ENCODE measurements at regions not wholly inside any gene's neighbourhood (a gene's known extent, or its start where the extent isn't known, plus 50 kb on each side); places are given as distances from the start of the nearest gene placed in this dataset.

DNA sequence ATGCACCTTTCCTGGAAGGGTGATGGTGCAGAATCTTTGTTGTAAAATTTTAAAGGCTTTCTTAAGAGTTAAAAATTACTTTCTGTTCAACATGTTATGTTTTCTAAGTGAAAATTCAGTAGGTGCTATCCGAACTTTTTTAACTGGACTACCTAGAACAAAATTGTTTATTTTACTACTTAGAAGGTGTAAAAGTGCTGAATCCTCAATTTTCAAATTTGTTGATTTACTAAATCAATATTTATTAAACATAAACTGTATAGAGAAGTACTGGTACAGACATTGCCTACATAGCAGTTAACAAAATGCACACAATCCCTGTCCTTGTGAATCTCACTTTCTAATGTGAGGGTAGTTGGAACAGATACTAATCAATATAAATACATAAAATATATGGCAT is 277.5 kb downstream of the CTH start:
- no peaks in the 10 kb centered on the region for H3K27me3 ChIP-seq

DNA sequence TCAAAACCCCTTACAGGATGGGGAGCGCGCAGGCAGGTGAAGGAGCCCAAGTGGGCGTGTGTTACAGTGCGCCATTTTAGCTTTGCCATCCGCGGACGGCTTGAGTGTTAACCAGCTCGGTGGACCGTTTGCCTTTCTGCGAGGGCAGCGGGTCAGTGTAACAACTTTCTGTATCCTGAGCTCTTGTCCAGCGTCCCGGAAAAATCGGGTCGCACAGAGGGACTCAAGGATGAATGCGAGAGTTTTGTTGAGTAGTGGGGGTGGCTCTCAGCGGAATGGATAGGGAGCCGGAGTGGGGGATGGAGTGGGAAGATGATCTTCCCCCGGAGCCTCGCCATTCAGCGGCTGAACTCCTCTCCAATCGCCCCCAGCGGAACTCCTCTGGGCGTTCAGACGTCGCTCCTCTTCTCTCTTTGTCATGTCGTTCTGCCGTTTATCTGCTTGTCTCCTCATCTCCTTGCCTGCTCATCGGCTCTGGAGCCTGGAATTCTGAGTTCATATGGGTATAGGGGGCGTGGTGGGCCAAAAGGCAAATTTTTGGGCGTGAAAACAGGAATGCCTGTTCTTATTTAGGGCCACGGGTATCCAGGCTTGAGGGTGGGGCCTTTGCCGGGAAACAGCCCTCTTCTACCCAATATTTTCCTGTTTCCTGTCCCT is 295.4 kb downstream of the CTH start:
- Histone ChIP-seq H3K4me3 (no peak overlapping the region), H3K4me1 (no peaks in the 10 kb centered on the region), H3K9me3 (no peaks in the 10 kb centered on the region), H3K9ac (no peak overlapping the region), H3K36me3 (no peaks in the 10 kb centered on the region), H4K20me1 (no peaks in the 10 kb centered on the region), H3K27me3 (no peaks in the 10 kb centered on the region), H3K4me2 (no peak overlapping the region), H3K27ac (no peak overlapping the region)
- no peak for TF ChIP-seq Cebpa-rat (IDR thresholded peaks at IDR 0.05)

More for the DNA sequence above, 277.5 kb downstream of the CTH start:
- Histone ChIP-seq H3K4me2 (no peak overlapping the region), H3K36me3 (no peaks in the 10 kb centered on the region), H3K4me3 (no peak overlapping the region), H3K27ac (no peak overlapping the region), H3K4me1 (no peaks in the 10 kb centered on the region), H3K9me3 (no peaks in the 10 kb centered on the region), H4K20me1 (no peaks in the 10 kb centered on the region), H3K9ac (no peak overlapping the region)
- no peak for TF ChIP-seq Cebpa-rat (IDR thresholded peaks at IDR 0.05)

DNA sequence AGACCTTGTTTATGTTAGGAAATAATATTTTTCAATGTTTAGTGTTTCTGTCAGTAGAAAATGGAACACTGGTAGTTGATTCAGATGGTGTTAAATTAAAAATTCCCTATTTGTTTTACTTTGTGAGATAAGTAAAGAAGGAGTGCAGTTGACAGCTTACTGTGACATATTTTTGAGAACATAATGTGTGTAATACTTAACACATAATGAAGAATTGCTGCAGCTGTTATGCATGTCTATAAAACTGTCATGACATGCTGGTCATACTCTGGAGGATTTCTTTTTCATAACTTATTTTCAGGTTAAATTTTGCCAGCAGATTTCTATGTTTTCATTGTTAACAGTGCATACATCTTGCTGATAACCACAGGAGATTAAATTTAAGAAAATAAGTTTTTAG is 296.1 kb downstream of the CTH start:
- H3K27ac ChIP-seq = no peak overlapping the region
- no peaks in the 10 kb centered on the region for H3K4me1 ChIP-seq
- no peaks in the 10 kb centered on the region for H3K27me3 ChIP-seq
- TF ChIP-seq Cebpa-rat (IDR thresholded peaks at IDR 0.05) = no peak
- H3K9ac ChIP-seq = no peak overlapping the region
- H3K4me3 ChIP-seq = no peak overlapping the region
- no peaks in the 10 kb centered on the region for H4K20me1 ChIP-seq
- H3K36me3 ChIP-seq = no peaks in the 10 kb centered on the region
- no peak overlapping the region for H3K4me2 ChIP-seq
- no peaks in the 10 kb centered on the region for H3K9me3 ChIP-seq

DNA sequence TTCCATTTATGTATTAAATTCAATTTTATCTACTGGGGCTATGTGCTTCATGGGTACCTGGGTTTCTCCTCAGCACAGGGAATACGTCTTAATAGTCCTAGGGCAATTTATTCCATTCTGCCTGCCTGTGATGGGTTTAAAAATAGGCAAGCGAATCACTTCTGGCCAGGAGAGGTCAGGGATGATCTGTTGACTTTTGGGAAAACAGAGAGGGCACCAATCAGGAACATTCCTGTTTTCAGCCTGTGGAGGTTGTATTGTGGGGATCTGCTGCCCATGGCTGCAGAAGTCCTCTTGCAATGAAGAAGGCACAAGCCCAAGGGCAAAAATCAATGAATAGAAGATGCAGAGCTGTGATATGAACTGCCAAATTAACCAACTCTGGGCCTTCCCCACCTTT is 303.1 kb downstream of the CTH start:
- no peak overlapping the region for H3K9ac ChIP-seq

DNA sequence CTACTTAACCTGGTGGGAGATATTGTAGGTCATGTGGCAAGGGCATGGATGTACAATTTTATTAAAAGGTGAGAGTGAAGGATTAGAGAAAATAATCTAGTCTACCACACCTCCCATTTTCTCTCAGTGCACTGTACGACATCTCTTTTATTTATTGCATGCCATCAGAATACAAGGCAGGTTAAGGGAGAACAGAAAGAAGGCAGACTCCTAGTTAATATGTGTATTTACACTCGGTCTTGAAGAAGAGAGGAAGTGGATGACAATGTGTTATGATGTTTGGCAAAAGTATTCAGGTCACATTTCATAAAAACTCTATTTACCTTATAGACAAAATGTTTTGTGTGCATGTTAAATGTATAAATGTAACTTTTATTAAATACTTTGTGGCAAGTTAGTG is 306.1 kb downstream of the CTH start:
- H3K4me2 ChIP-seq = no peak overlapping the region
- H3K27me3 ChIP-seq = no peaks in the 10 kb centered on the region
- H3K4me3 ChIP-seq = no peak overlapping the region
- H3K36me3 ChIP-seq = no peaks in the 10 kb centered on the region
- H3K9ac ChIP-seq = no peak overlapping the region
- peaks cover 5% of the 10 kb centered on the region; the same call in 1 of the 2 replicates for H3K4me1 ChIP-seq
- no peak overlapping the region for H3K27ac ChIP-seq
- H3K9me3 ChIP-seq = 0 out of 2 replicates have a peak, but pooled peaks cover under 1% of the 10 kb centered on the region
- H4K20me1 ChIP-seq = no peaks in the 10 kb centered on the region
- TF ChIP-seq Cebpa-rat (IDR thresholded peaks at IDR 0.05) = no peak

More for the DNA sequence above, 303.1 kb downstream of the CTH start:
- Histone ChIP-seq H4K20me1 (no peaks in the 10 kb centered on the region), H3K4me1 (no peaks in the 10 kb centered on the region), H3K9me3 (no peaks in the 10 kb centered on the region), H3K4me2 (no peak overlapping the region), H3K27me3 (no peaks in the 10 kb centered on the region), H3K4me3 (no peak overlapping the region), H3K27ac (no peak overlapping the region), H3K36me3 (no peaks in the 10 kb centered on the region)
- no peak for TF ChIP-seq Cebpa-rat (IDR thresholded peaks at IDR 0.05)

DNA sequence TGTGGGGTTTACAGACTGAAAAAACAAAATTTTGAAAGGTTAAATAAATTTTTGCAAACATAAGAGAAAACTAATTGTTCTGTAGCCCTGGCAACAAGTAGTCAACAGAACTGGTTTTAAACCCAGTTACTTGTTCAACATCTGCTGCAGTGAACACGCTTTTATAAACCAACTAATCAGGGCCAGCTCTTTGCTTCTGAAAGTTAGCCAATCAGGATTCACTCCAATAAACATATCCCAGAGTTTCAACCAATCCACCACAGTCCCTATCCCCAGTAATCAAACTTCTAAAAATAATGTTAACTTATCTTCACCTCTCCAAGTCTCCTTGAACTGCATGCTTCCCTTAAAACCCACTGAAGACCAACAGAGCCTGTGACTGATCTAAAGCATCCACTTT is 306.6 kb downstream of the CTH start:
- H3K27ac ChIP-seq = no peak overlapping the region
- TF ChIP-seq Cebpa-rat (IDR thresholded peaks at IDR 0.05) = no peak
- no peaks in the 10 kb centered on the region for H4K20me1 ChIP-seq
- H3K4me1 ChIP-seq = peaks cover 5% of the 10 kb centered on the region; the same call in 1 of the 2 replicates
- H3K36me3 ChIP-seq = no peaks in the 10 kb centered on the region
- no peak overlapping the region for H3K4me3 ChIP-seq
- H3K27me3 ChIP-seq = no peaks in the 10 kb centered on the region
- no peak overlapping the region for H3K4me2 ChIP-seq
- H3K9me3 ChIP-seq = 0 out of 2 replicates have a peak, but pooled peaks cover 5% of the 10 kb centered on the region
- H3K9ac ChIP-seq = no peak overlapping the region

DNA sequence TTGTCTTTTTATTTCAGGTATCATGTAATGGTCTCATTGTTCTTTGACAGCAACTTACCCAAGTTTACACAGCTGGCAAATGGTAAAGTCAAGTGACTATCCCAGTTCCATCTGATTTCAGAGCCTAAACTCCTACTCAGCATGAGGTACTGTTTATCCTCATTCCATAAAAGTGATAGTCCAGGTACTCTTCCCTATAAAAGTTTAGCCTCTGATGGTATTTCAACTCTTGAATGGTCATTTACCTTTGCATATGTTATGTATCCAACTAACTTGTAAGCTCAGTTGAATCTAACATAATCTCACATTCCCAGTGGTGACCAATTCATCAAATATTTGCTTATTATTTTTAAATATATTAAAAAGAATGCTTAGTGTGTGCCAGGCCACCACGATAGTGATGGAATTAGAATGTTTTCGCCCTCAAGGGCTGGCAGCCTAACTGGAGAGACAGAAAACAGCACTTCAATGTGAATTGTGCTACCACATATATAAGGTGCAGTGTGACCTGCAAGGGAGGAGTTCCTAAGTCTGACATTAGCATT is 307.1 kb downstream of the CTH start:
- H3K27ac ChIP-seq = no peak overlapping the region
- no peak overlapping the region for H3K4me2 ChIP-seq
- TF ChIP-seq Cebpa-rat (IDR thresholded peaks at IDR 0.05) = no peak
- H3K36me3 ChIP-seq = no peaks in the 10 kb centered on the region
- H3K4me3 ChIP-seq = no peak overlapping the region
- peaks cover 5% of the 10 kb centered on the region; the same call in 1 of the 2 replicates for H3K4me1 ChIP-seq
- no peaks in the 10 kb centered on the region for H4K20me1 ChIP-seq
- H3K27me3 ChIP-seq = no peaks in the 10 kb centered on the region
- no peak overlapping the region for H3K9ac ChIP-seq
- 0 out of 2 replicates have a peak, but pooled peaks cover 6% of the 10 kb centered on the region for H3K9me3 ChIP-seq

DNA sequence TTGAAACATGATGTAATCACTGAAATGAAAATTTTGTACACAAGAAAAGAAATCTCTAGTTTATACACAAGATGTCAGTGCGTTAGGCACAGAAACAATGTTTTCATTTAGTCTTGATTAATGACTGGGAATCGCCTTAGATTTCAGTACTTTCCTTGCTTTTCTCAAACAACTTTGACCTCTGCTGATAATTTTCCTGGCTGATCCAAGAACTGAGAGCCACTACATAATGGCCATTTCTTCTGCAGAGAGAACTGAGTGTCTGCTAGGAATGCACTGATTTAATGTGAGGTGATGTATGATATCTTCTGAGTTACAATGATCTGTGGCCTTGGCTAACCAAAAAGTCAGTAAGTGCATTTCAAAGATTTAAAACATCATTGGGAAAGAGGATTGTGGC is 308.1 kb downstream of the CTH start:
- no peaks in the 10 kb centered on the region for H4K20me1 ChIP-seq
- no peak overlapping the region for H3K4me3 ChIP-seq
- no peaks in the 10 kb centered on the region for H3K27me3 ChIP-seq
- peaks cover 5% of the 10 kb centered on the region; the same call in 1 of the 2 replicates for H3K4me1 ChIP-seq
- no peaks in the 10 kb centered on the region for H3K36me3 ChIP-seq
- H3K9me3 ChIP-seq = 0 out of 2 replicates have a peak, but pooled peaks cover 6% of the 10 kb centered on the region
- no peak for TF ChIP-seq Cebpa-rat (IDR thresholded peaks at IDR 0.05)
- no peak overlapping the region for H3K4me2 ChIP-seq
- H3K27ac ChIP-seq = no peak overlapping the region
- H3K9ac ChIP-seq = no peak overlapping the region

DNA sequence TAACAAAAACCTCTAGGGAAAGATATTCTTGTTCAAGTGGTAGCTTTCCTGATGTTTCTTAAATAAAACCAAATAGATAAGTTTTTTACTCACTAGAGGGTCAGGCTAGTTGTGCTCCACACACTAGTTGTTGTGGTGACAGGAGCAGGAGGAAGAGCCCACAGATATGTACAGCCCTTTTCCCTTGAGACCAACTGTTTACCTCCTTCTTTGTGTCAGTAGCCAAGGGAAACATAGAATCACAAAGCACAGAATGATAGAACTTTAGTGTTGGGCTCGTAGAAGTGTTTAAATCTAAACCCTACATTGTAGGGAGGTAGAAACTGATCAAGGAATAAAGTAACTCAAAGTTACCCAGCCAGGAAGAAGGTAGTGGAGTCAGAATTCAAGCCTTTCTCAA is 309.0 kb downstream of the CTH start:
- H3K9ac ChIP-seq = no peak overlapping the region
- H3K9me3 ChIP-seq = peaks cover 9% of the 10 kb centered on the region
- no peak overlapping the region for H3K27ac ChIP-seq
- no peaks in the 10 kb centered on the region for H3K27me3 ChIP-seq
- H3K36me3 ChIP-seq = no peaks in the 10 kb centered on the region
- H3K4me3 ChIP-seq = no peak overlapping the region
- peaks cover 5% of the 10 kb centered on the region; the same call in 1 of the 2 replicates for H3K4me1 ChIP-seq
- peak overlapping the region; percentile 31 for H3K4me2 ChIP-seq
- TF ChIP-seq Cebpa-rat (IDR thresholded peaks at IDR 0.05) = no peak
- H4K20me1 ChIP-seq = no peaks in the 10 kb centered on the region

DNA sequence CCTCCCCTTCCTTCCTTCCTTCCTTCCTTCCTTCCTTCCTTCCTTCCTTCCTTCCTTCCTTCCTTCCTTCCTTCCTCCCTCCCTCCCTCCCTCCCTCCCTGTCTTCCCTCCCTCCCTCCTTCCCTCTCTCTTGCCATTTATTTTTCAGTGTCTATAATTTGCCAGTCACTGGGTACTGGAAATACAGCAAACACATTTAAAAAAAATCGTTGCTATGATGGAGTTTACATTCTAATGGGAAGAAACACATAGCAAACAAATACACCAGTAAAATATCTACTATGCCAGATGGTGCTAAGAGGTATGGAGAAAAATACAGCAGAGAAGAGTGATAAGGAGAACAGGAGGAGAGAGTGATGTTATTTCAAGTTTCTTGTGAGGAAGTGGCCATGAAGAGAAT is 309.5 kb downstream of the CTH start:
- H3K36me3 ChIP-seq = no peaks in the 10 kb centered on the region
- H4K20me1 ChIP-seq = no peaks in the 10 kb centered on the region
- no peak for TF ChIP-seq Cebpa-rat (IDR thresholded peaks at IDR 0.05)
- H3K9ac ChIP-seq = no peak overlapping the region
- no peaks in the 10 kb centered on the region for H3K27me3 ChIP-seq
- H3K4me3 ChIP-seq = no peak overlapping the region
- no peak overlapping the region for H3K27ac ChIP-seq
- H3K4me1 ChIP-seq = peaks cover 5% of the 10 kb centered on the region; the same call in 1 of the 2 replicates
- peaks cover 13% of the 10 kb centered on the region for H3K9me3 ChIP-seq
- H3K4me2 ChIP-seq = no peak overlapping the region

All from BLaER1 (cell line).